Effector memory CD8-positive, alpha-beta T cell (primary cell): ENCODE measurements at regions not wholly inside any gene's neighbourhood (a gene's known extent, or its start where the extent isn't known, plus 50 kb on each side); places are given as distances from the start of the nearest gene placed in this dataset.
"Not testable (repeated sequence)": the region's sequence is repeated elsewhere in the genome, so short reads cannot be mapped to it uniquely, and the experiment has no call there.

Source experiments
- ATAC-seq: fragments of 150-1000 bp; cut with Tn5 transposase; replicated peaks from 2 replicates; pipeline ENCODE4 v1.10.0; 2021; ENCODE audit warnings: mild to moderate bottlenecking, moderate library complexity
- DNase-seq, 3 experiments: peaks; one replicate each; pipeline ENCODE4 v3.0.0; 2021
- H3K27ac Mint-ChIP-seq, 2 donors: one replicate each; pipeline ENCODE4 v1.8.0; 2022; ENCODE audit warnings: mild to moderate bottlenecking in 2 of 2, mixed read lengths in 2 of 2, moderate library complexity in 2 of 2
- H3K27me3 Mint-ChIP-seq, 2 donors: one replicate each; pipeline ENCODE4 v1.8.0; 2022; ENCODE audit warnings: mixed read lengths in 2 of 2
- H3K36me3 Mint-ChIP-seq: one replicate; pipeline ENCODE4 v1.8.0; 2022; ENCODE audit warnings: mild to moderate bottlenecking, moderate library complexity, mixed read lengths; ENCODE audit not compliant: insufficient read depth
- H3K4me1 Mint-ChIP-seq, 2 donors: one replicate each; pipeline ENCODE4 v1.8.0; 2022; ENCODE audit warnings: low read depth in 2 of 2, mixed read lengths in 2 of 2
- H3K4me3 Mint-ChIP-seq, 2 donors: one replicate each; pipeline ENCODE4 v1.8.0; 2022; ENCODE audit warnings: mild to moderate bottlenecking in 2 of 2, mixed read lengths in 2 of 2, moderate library complexity in 2 of 2
- H3K9me3 Mint-ChIP-seq, 2 donors: one replicate each; pipeline ENCODE4 v1.8.0; 2022; ENCODE audit warnings: mixed read lengths in 2 of 2

DNA sequence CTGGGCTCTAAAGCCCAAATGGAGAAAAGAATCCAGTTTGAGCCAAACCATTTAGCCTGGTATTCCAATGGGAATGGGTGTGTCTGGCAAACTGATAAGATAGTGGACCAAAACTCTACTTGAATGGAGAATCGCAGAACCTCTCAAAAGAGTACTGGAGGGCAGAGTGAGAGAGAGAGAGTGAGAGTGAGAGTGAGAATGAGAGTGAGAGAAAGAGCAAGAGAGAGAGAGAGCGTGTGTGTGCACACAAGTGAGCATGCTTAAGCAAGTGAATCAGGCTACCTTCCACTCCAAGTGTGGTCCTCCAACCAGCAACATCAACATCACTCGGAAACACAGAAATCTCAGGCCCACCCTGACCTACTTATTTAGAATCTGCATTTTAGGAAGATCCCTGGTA is 58.8 kb downstream of the UQCRFS1 start:
- ATAC-seq (no peak), DNase-seq (no peak)
- H3K27me3 Mint-ChIP-seq = peaks cover 0 to 28% of the 10 kb centered on the region in 2 donors
- peaks cover 10 to 15% of the 10 kb centered on the region in 2 donors for H3K9me3 Mint-ChIP-seq
- H3K4me3 Mint-ChIP-seq = no peak overlapping the region
- no peak overlapping the region for H3K27ac Mint-ChIP-seq
- H3K4me1 Mint-ChIP-seq = no peaks in the 10 kb centered on the region
- H3K36me3 Mint-ChIP-seq = no peaks in the 10 kb centered on the region

DNA sequence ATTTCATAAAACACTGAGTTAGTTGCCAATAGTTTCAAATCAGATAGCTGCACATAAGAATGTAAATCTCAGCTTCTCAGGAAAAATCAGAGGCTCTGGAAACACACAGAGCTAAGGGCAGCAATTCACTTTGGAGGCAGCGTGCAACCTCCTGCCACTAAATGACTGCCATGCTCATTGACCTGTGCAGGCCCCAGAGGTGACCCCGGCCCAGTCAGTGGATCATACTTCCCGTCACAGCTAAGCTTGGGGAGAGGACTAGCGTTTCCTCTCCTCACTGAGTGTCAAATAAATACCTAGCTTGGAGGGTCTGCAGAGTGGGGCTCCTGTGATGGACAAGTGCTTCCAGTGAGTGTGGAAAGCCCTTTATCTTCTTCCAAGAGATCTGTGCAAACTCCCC is 67.2 kb downstream of the UQCRFS1 start:
- ATAC-seq (no peak), DNase-seq (no peak)
- no peaks in the 10 kb centered on the region for H3K9me3 Mint-ChIP-seq
- H3K36me3 Mint-ChIP-seq = no peaks in the 10 kb centered on the region
- H3K4me1 Mint-ChIP-seq = no peaks in the 10 kb centered on the region
- no peak overlapping the region for H3K27ac Mint-ChIP-seq
- no peak overlapping the region for H3K4me3 Mint-ChIP-seq
- H3K27me3 Mint-ChIP-seq = peaks cover 18 to 27% of the 10 kb centered on the region in 2 donors

GRCh38 chr19:29143183-29143582 is 69.8 kb downstream of the UQCRFS1 start:
- no peak overlapping the region for H3K4me3 Mint-ChIP-seq
- DNase-seq = no peak
- no peaks in the 10 kb centered on the region for H3K36me3 Mint-ChIP-seq
- H3K4me1 Mint-ChIP-seq = no peaks in the 10 kb centered on the region
- H3K27me3 Mint-ChIP-seq = peaks cover 16 to 27% of the 10 kb centered on the region in 2 donors
- peaks cover 0 to 3% of the 10 kb centered on the region in 2 donors for H3K9me3 Mint-ChIP-seq
- no peak overlapping the region for H3K27ac Mint-ChIP-seq
- ATAC-seq = no peak

- Mint-ChIP-seq H3K9me3 (peaks cover 0 to 5% of the 10 kb centered on the region in 2 donors), H3K36me3 (no peaks in the 10 kb centered on the region), H3K27me3 (peaks cover 14 to 19% of the 10 kb centered on the region in 2 donors), H3K4me1 (no peaks in the 10 kb centered on the region), H3K27ac (no peak overlapping the region), H3K4me3 (no peak overlapping the region)
- DNase-seq (no peak), ATAC-seq (no peak)
Observed at GRCh38 chr19:29139227-29139626, 73.7 kb downstream of the UQCRFS1 start.

DNA sequence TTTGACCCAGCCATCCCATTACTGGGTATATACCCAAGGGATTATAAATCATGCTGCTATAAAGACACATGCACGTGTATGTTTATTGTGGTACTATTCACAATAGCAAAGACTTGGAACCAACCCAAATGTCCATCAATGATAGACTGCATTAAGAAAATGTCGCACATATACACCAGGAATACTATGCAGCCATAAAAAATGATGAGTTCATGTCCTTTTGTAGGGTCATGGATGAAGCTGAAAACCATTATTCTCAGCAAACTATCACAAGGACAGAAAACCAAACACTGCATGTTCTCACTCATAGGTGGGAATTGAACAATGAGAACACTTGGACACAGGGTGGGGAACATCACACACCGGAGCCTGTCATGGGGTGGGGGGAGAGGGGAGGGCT is 74.7 kb downstream of the UQCRFS1 start:
- not testable (repeated sequence) for H3K36me3 Mint-ChIP-seq, H3K4me3 Mint-ChIP-seq, H3K4me1 Mint-ChIP-seq, H3K9me3 Mint-ChIP-seq, ATAC-seq, DNase-seq, H3K27ac Mint-ChIP-seq
- H3K27me3 Mint-ChIP-seq = peaks cover 5 to 14% of the 10 kb centered on the region in 2 donors

DNA sequence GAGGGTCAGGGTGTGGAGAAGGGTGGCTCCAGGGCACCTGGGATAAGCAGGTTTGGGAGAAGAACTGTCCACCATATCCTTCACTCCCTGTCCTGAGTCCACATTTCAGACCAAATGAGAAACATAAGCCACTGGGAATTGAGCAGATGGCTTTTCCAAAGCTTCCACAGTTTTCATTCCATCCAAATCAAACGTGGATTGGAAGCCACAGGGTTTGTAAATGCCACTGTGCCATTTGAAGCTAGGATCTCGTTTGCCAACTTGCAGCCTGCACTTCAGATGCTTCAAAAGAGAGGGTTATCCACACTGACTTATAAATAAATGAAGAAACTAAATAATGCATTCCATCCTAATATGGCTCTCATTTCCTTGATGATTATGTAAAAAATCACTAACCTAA is 81.5 kb downstream of the UQCRFS1 start:
- H3K4me3 Mint-ChIP-seq = no peak overlapping the region
- no peak for ATAC-seq
- no peak overlapping the region for H3K27ac Mint-ChIP-seq
- no peaks in the 10 kb centered on the region for H3K36me3 Mint-ChIP-seq
- no peaks in the 10 kb centered on the region for H3K4me1 Mint-ChIP-seq
- DNase-seq = no peak
- H3K27me3 Mint-ChIP-seq = peaks cover 9 to 34% of the 10 kb centered on the region in 2 donors
- H3K9me3 Mint-ChIP-seq = peaks cover 2 to 7% of the 10 kb centered on the region in 2 donors

DNA sequence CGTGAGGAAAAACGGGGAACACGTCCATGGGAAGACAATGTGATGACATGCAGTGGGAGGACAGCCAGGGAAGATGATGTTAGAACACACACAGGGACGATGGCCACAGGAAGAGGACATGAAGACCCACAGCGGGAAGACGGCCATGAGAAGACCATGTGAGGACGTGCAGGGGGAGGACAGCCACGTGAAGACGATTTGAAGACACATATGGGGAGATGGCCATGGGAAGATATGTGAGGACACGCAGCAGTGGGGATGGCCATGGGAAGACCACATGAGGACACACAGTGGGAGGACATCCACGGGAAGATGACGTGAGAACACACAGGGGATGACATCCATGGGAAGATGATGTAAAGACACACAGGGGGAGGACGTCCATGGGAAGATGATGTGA is 83.8 kb downstream of the UQCRFS1 start:
- no peak for DNase-seq
- H3K27ac Mint-ChIP-seq = no peak overlapping the region
- H3K36me3 Mint-ChIP-seq = no peaks in the 10 kb centered on the region
- peaks cover 21 to 30% of the 10 kb centered on the region in 2 donors for H3K27me3 Mint-ChIP-seq
- H3K4me3 Mint-ChIP-seq = no peak overlapping the region
- H3K4me1 Mint-ChIP-seq = no peaks in the 10 kb centered on the region
- H3K9me3 Mint-ChIP-seq = peaks cover 0 to 7% of the 10 kb centered on the region in 2 donors
- no peak for ATAC-seq

DNA sequence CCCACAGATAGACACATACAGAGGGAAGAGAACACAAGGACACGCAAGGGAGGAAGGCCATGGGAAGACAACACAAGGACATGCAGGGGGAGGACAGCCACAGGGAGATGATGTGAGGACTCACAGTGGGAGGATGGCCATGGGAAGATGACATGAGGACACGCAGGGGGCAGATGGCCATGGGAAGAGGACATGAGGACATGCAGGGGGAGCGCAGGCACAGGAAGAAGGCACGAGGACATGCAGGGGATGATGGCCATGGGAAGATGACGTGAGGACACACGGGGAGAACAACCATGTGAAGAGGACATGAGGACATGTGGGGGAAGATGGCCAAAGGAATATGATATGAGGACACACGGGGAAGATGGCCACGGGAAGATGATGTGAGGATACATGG is 84.7 kb downstream of the UQCRFS1 start:
- no peak overlapping the region for H3K27ac Mint-ChIP-seq
- H3K4me3 Mint-ChIP-seq = no peak overlapping the region
- peaks cover 0 to 2% of the 10 kb centered on the region in 2 donors for H3K9me3 Mint-ChIP-seq
- ATAC-seq (no peak), DNase-seq (no peak)
- H3K27me3 Mint-ChIP-seq = peaks cover 21 to 30% of the 10 kb centered on the region in 2 donors
- H3K36me3 Mint-ChIP-seq = no peaks in the 10 kb centered on the region
- H3K4me1 Mint-ChIP-seq = no peaks in the 10 kb centered on the region

- Mint-ChIP-seq H3K4me3 (no peak overlapping the region), H3K27ac (no peak overlapping the region), H3K9me3 (peaks cover 0 to 5% of the 10 kb centered on the region in 2 donors), H3K4me1 (no peaks in the 10 kb centered on the region), H3K27me3 (peaks cover 12 to 34% of the 10 kb centered on the region in 2 donors), H3K36me3 (no peaks in the 10 kb centered on the region)
- ATAC-seq = no peak
- no peak for DNase-seq
Observed at GRCh38 chr19:29122185-29122584, 90.8 kb downstream of the UQCRFS1 start.

DNA sequence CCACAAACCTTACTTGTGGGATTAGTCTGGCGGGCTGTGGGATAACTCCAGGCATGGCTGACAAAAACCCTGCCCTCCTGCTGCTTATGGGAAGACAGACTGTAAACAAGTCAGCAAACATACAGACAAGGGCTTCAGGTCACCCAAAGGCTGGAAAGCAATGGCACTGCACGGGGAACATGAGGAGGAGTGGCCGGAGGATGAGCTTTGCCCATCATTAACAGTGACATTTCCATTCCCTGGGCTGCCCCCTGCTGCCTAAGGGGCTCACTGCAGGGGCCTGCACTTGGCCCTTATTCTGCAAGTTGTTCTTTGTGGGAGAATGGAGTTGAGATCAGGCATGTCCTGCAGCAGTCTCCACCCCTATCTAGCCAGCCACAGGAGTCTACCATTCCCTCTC is 91.3 kb downstream of the UQCRFS1 start:
- no peaks in the 10 kb centered on the region for H3K36me3 Mint-ChIP-seq
- H3K27ac Mint-ChIP-seq = no peak overlapping the region
- no peaks in the 10 kb centered on the region for H3K4me1 Mint-ChIP-seq
- peaks cover 7 to 34% of the 10 kb centered on the region in 2 donors for H3K27me3 Mint-ChIP-seq
- peaks cover 0 to 5% of the 10 kb centered on the region in 2 donors for H3K9me3 Mint-ChIP-seq
- no peak for DNase-seq
- no peak overlapping the region for H3K4me3 Mint-ChIP-seq
- no peak for ATAC-seq

GRCh38 chr19:29120466-29120865 is 92.5 kb downstream of the UQCRFS1 start:
- H3K4me1 Mint-ChIP-seq = no peaks in the 10 kb centered on the region
- no peak overlapping the region for H3K27ac Mint-ChIP-seq
- DNase-seq = no peak
- no peaks in the 10 kb centered on the region for H3K36me3 Mint-ChIP-seq
- H3K9me3 Mint-ChIP-seq = peaks cover 0 to 5% of the 10 kb centered on the region in 2 donors
- ATAC-seq = no peak
- peaks cover 0 to 26% of the 10 kb centered on the region in 2 donors for H3K27me3 Mint-ChIP-seq
- no peak overlapping the region for H3K4me3 Mint-ChIP-seq

DNA sequence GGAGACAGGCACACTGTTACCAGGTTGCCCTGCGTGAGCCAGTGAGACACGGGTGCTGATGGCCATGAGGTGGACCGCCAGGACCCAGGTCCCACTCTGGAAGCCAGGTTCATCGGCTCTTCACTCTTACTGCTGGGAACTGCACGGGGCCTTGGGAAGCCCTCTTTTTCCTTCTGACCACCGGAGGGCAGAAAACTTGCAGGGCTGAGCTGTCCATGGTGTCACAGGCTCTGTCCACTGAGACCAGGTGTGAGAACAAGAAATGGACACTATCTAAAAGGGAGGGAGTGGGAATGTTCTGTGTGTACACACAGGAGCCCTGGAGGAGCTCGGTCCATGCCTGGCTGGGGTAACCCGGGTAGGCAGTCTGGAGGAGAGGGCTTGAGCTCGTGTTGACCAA is 93.4 kb downstream of the UQCRFS1 start:
- DNase-seq (no peak), ATAC-seq (no peak)
- Mint-ChIP-seq H3K9me3 (peaks cover 0 to 5% of the 10 kb centered on the region in 2 donors), H3K4me1 (no peaks in the 10 kb centered on the region), H3K36me3 (no peaks in the 10 kb centered on the region), H3K27me3 (peaks cover 0 to 22% of the 10 kb centered on the region in 2 donors), H3K27ac (no peak overlapping the region), H3K4me3 (no peak overlapping the region)

- Mint-ChIP-seq H3K27me3 (peaks cover 0 to 22% of the 10 kb centered on the region in 2 donors), H3K4me3 (no peak overlapping the region), H3K27ac (no peak overlapping the region), H3K36me3 (no peaks in the 10 kb centered on the region), H3K9me3 (peaks cover 0 to 3% of the 10 kb centered on the region in 2 donors), H3K4me1 (no peaks in the 10 kb centered on the region)
- ATAC-seq = no peak
- no peak for DNase-seq
Observed at GRCh38 chr19:29118389-29118788, 94.6 kb downstream of the UQCRFS1 start.

- DNase-seq (no peak), ATAC-seq (no peak)
- Mint-ChIP-seq H3K4me3 (no peak overlapping the region), H3K27ac (no peak overlapping the region), H3K27me3 (peaks cover 0 to 22% of the 10 kb centered on the region in 2 donors), H3K4me1 (no peaks in the 10 kb centered on the region), H3K36me3 (no peaks in the 10 kb centered on the region), H3K9me3 (peaks cover 0 to 1% of the 10 kb centered on the region in 2 donors)
Observed at GRCh38 chr19:29117926-29118325, 95.0 kb downstream of the UQCRFS1 start.

- no peak for DNase-seq
- no peaks in the 10 kb centered on the region for H3K36me3 Mint-ChIP-seq
- no peak overlapping the region for H3K4me3 Mint-ChIP-seq
- peaks cover 9 to 14% of the 10 kb centered on the region in 2 donors for H3K27me3 Mint-ChIP-seq
- no peaks in the 10 kb centered on the region for H3K4me1 Mint-ChIP-seq
- no peak overlapping the region for H3K27ac Mint-ChIP-seq
- H3K9me3 Mint-ChIP-seq = no peaks in the 10 kb centered on the region
- ATAC-seq = no peak
Observed at GRCh38 chr19:29115181-29115580, 97.8 kb downstream of the UQCRFS1 start.
